GM12878 (cell line): ENCODE measurements at regions not wholly inside any gene's neighbourhood (a gene's known extent, or its start where the extent isn't known, plus 50 kb on each side); places are given as distances from the start of the nearest gene placed in this dataset.

Source experiments
- BCL11A ChIP-seq: IDR thresholded peaks from 2 replicates; pipeline ENCODE4 v1.6.1; 2011; ENCODE audit warnings: low read depth, low read length
- BHLHE40 ChIP-seq, 2 experiments: fragments of 450-650 bp in 1 of 2; IDR thresholded peaks; 2 replicates each; pipeline ENCODE4 v1.6.1; 2011 to 2017; ENCODE audit warnings: low read depth in 2 of 2, borderline replicate concordance in 1 of 2, improper control_type of control experiment in 1 of 2, low read length in 1 of 2, mild to moderate bottlenecking in 1 of 2
- EP300 ChIP-seq, 2 experiments: fragments of 150-350 bp in 1 of 2; IDR thresholded peaks; 2 replicates each; pipeline ENCODE4 v1.6.1; 2011 to 2012; ENCODE audit warnings: low read depth in 2 of 2, low read length in 2 of 2, borderline replicate concordance in 1 of 2, improper control_type of control experiment in 1 of 2, inconsistent platforms in 1 of 2; ENCODE audit not compliant: control insufficient read depth in 1 of 2
- EZH2 ChIP-seq: IDR thresholded peaks from 2 replicates; pipeline ENCODE4 v1.6.1; 2012; ENCODE audit warnings: low read depth, mild to moderate bottlenecking, control low read depth, inconsistent platforms, low read length, borderline replicate concordance; ENCODE audit not compliant: control insufficient read depth
- HCFC1 ChIP-seq: fragments of 150-350 bp; IDR thresholded peaks from 2 replicates; pipeline ENCODE4 v1.6.1; 2014; ENCODE audit warnings: low read length
- SREBF2 ChIP-seq: IDR thresholded peaks from 2 replicates; pipeline ENCODE4 v1.6.1; 2012; ENCODE audit warnings: mild to moderate bottlenecking, low read length
- ZNF274 ChIP-seq: IDR thresholded peaks from one replicate; pipeline ENCODE4 v1.8.0; 2011; ENCODE audit not compliant: insufficient read length, insufficient read depth
- TF ChIP-seq, protein P1 (sequence below): fragments of 150-350 bp; IDR thresholded peaks from 2 replicates; pipeline ENCODE4 v1.6.1; 2016; ENCODE audit warnings: low read depth, low read length
- TF ChIP-seq, protein P2 (sequence below), 3 experiments: IDR thresholded peaks in 2 of 3; conservative IDR thresholded peaks in 1 of 3; 2 replicates each; pipeline ENCODE4 v1.5.1; 2011; ENCODE audit warnings: low read depth in 3 of 3, low read length in 3 of 3, mild to moderate bottlenecking in 3 of 3, control low read depth in 2 of 3, moderate library complexity in 2 of 3, inconsistent platforms in 1 of 3, mixed read lengths in 1 of 3; ENCODE audit not compliant: control insufficient read depth in 2 of 3, insufficient read depth in 1 of 3; ENCODE audit errors: extremely low read depth in 1 of 3
- TF ChIP-seq, protein P3 (sequence below): fragments of 450-650 bp; conservative IDR thresholded peaks from 2 replicates; pipeline ENCODE4 v1.6.1; 2017; ENCODE audit warnings: mild to moderate bottlenecking, moderate library complexity

DNA sequence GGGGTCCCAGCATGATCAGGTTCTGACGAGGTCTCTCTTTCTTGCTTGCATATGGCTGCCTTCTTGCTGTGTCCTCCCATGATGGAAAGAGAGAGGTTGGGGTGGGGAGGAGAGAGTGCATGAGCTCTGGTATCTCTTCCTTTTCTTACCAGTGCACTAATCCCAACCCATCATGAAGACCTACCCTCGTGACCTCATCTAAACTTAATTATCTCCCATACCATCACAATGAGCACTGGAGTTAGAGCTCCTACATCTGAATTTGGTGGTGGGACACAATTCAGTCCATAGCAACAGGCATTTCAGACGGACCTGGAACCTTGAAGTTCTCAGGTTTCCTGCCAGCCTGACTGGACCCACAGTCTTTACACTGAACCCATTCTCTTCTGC lies 125.2 kb upstream of the ZNF648 start:
- TF ChIP-seq SREBF2 (no peak), HCFC1 (no peak), EP300 (IDR thresholded peaks at IDR 0.05; ENCODE audit: borderline replicate concordance in 1 of 2, control insufficient read depth in 1 of 2, low read depth in 2 of 2, low read length in 2 of 2) (no peak), ZNF274 (no peak), BHLHE40 (IDR thresholded peaks at IDR 0.05; ENCODE audit: borderline replicate concordance in 1 of 2, low read depth in 2 of 2, low read length in 1 of 2) (no peak), EZH2 (no peak), BCL11A (no peak)
- TF ChIP-seq, protein P1, sequence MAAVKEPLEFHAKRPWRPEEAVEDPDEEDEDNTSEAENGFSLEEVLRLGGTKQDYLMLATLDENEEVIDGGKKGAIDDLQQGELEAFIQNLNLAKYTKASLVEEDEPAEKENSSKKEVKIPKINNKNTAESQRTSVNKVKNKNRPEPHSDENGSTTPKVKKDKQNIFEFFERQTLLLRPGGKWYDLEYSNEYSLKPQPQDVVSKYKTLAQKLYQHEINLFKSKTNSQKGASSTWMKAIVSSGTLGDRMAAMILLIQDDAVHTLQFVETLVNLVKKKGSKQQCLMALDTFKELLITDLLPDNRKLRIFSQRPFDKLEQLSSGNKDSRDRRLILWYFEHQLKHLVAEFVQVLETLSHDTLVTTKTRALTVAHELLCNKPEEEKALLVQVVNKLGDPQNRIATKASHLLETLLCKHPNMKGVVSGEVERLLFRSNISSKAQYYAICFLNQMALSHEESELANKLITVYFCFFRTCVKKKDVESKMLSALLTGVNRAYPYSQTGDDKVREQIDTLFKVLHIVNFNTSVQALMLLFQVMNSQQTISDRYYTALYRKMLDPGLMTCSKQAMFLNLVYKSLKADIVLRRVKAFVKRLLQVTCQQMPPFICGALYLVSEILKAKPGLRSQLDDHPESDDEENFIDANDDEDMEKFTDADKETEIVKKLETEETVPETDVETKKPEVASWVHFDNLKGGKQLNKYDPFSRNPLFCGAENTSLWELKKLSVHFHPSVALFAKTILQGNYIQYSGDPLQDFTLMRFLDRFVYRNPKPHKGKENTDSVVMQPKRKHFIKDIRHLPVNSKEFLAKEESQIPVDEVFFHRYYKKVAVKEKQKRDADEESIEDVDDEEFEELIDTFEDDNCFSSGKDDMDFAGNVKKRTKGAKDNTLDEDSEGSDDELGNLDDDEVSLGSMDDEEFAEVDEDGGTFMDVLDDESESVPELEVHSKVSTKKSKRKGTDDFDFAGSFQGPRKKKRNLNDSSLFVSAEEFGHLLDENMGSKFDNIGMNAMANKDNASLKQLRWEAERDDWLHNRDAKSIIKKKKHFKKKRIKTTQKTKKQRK = no peak
- TF ChIP-seq, protein P2, sequence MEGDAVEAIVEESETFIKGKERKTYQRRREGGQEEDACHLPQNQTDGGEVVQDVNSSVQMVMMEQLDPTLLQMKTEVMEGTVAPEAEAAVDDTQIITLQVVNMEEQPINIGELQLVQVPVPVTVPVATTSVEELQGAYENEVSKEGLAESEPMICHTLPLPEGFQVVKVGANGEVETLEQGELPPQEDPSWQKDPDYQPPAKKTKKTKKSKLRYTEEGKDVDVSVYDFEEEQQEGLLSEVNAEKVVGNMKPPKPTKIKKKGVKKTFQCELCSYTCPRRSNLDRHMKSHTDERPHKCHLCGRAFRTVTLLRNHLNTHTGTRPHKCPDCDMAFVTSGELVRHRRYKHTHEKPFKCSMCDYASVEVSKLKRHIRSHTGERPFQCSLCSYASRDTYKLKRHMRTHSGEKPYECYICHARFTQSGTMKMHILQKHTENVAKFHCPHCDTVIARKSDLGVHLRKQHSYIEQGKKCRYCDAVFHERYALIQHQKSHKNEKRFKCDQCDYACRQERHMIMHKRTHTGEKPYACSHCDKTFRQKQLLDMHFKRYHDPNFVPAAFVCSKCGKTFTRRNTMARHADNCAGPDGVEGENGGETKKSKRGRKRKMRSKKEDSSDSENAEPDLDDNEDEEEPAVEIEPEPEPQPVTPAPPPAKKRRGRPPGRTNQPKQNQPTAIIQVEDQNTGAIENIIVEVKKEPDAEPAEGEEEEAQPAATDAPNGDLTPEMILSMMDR (IDR thresholded peaks at IDR 0.05 in 2 of 3, conservative IDR thresholded peaks at IDR 0.05 in 1 of 3; ENCODE audit: control insufficient read depth in 2 of 3, extremely low read depth in 1 of 3, insufficient read depth in 1 of 3, low read depth in 3 of 3, low read length in 3 of 3) = no peak
- TF ChIP-seq, protein P3, sequence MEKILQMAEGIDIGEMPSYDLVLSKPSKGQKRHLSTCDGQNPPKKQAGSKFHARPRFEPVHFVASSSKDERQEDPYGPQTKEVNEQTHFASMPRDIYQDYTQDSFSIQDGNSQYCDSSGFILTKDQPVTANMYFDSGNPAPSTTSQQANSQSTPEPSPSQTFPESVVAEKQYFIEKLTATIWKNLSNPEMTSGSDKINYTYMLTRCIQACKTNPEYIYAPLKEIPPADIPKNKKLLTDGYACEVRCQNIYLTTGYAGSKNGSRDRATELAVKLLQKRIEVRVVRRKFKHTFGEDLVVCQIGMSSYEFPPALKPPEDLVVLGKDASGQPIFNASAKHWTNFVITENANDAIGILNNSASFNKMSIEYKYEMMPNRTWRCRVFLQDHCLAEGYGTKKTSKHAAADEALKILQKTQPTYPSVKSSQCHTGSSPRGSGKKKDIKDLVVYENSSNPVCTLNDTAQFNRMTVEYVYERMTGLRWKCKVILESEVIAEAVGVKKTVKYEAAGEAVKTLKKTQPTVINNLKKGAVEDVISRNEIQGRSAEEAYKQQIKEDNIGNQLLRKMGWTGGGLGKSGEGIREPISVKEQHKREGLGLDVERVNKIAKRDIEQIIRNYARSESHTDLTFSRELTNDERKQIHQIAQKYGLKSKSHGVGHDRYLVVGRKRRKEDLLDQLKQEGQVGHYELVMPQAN = no peak
